22Rv1 (cell line): ENCODE measurements at regions not wholly inside any gene's neighbourhood (a gene's known extent, or its start where the extent isn't known, plus 50 kb on each side); places are given as distances from the start of the nearest gene placed in this dataset.

Experiments used
- H3K27ac ChIP-seq: fragments of 450-650 bp; 2 replicates; pipeline ENCODE4 v1.5.1; 2017
- ZFX ChIP-seq: fragments of 450-650 bp; IDR thresholded peaks from 2 replicates; pipeline ENCODE4 v1.6.1; 2017; ENCODE audit warnings: antibody characterized with exemption, borderline replicate concordance
- TF ChIP-seq, protein P1 (sequence below): fragments of 450-650 bp; IDR thresholded peaks from 2 replicates; pipeline ENCODE4 v1.5.1; 2017; ENCODE audit warnings: mild to moderate bottlenecking

DNA sequence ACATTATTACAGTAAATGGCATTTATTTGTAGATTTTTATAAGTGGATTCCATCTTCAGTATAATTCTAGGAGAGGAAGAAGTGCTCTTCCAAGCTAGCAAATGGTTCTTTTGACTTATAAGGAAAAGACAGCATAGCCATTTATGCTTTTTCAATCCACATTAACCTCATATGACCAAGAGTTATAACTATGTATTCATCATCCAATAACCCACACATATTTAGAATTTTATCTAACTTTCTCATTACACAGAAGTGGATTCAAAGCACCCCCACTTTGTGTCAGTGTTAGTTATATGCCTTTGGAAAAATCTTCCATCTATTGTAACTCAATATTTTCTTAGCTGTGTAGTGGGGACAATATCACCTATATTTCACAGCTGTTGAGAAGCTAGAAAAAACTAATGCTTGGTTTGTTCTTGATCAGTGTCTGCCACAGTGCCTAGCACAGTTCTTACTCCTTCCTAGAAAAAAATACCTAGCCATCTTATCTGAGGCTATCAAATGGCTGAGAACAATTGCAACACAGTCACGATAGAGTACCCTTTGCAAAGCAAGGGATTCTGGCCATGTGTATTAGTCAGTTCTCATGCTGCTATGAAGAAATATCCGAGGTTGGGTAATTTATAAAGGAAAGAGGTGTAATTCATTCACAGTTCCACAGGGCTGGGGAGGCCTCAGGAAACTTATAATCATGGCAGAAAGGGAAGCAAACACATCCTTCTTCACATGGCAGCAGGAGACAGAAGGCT is 986.3 kb downstream of the TFAP2A start:
- no peak for TF ChIP-seq ZFX
- TF ChIP-seq, protein P1, sequence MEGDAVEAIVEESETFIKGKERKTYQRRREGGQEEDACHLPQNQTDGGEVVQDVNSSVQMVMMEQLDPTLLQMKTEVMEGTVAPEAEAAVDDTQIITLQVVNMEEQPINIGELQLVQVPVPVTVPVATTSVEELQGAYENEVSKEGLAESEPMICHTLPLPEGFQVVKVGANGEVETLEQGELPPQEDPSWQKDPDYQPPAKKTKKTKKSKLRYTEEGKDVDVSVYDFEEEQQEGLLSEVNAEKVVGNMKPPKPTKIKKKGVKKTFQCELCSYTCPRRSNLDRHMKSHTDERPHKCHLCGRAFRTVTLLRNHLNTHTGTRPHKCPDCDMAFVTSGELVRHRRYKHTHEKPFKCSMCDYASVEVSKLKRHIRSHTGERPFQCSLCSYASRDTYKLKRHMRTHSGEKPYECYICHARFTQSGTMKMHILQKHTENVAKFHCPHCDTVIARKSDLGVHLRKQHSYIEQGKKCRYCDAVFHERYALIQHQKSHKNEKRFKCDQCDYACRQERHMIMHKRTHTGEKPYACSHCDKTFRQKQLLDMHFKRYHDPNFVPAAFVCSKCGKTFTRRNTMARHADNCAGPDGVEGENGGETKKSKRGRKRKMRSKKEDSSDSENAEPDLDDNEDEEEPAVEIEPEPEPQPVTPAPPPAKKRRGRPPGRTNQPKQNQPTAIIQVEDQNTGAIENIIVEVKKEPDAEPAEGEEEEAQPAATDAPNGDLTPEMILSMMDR: no peak

DNA sequence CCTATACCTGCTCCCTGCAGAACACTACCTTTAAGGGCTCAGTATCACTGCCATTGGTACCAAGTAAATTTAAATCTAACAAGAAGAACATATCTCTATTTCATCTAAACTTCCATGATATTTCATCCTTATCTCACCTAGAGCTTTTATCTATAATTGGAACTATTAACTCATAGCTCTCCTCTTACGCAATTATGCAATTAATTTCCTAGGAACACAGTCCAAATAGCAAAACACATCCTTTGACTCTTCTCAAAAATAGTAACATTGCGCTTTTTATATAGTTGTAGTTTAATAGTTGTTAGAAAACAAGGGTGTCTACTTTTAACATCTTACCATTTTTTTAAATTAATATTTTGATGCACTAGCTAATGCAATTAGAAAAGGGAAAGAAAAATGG is 986.8 kb upstream of the SLC35B3 start:
- no peak overlapping the region for H3K27ac ChIP-seq
- TF ChIP-seq ZFX: no peak
- TF ChIP-seq, protein P1: no peak

More for the DNA sequence above, 986.3 kb downstream of the TFAP2A start:
- H3K27ac ChIP-seq: no peak overlapping the region

DNA sequence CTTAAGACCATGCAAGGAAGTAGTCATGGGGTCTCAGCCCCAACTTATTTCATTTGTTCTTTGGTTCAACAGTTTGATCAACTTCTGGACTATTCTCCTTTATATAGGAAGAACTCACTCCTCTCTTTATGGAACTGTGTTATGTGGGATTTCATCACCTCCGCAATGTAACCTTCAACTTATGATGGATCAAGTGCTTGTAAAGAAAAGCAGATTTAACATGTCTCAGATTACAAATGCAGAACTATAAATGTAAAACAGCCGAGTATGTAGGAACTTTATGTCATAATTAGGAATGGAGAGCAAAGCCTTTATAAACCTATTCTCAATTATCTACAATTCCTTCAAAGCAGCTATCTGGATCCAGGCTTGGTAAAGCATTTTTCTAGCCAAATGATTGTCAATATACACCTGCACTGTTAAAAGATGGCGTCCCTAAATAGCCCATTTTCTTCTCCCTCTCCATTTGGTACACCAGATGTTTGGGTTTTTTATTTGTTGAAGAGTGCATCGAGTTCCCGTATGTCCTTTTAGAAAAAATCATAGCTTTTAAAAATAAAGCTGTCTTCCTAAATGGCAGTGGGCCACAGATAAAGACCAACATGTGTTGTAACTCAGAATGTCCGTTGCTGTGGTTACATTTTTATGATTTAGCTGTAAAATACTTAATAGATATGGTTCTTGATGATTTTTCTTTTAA is 985.1 kb upstream of the SLC35B3 start:
- H3K27ac ChIP-seq: no peak overlapping the region

DNA sequence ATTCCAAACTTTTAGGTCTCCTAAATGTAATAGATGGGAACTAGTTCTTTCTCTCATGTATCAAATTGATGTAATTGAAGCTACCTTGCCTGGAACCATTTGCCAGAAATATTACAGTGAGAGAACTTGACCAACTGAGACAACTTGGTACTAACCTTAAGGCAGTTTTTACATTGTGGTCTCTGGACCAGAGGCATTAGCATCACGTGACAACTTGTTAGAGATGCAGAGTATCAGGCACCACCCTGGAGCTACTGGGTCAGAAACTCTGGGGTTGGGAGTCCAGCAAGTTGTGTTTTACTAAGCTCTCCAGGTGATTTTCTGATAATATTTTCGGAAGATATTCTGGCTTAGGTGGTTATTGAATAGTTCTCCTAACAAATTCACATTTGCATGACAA is 982.1 kb upstream of the SLC35B3 start:
- TF ChIP-seq, protein P1: no peak
- no peak for TF ChIP-seq ZFX
- no peak overlapping the region for H3K27ac ChIP-seq

More for the DNA sequence above, 985.1 kb upstream of the SLC35B3 start:
- TF ChIP-seq ZFX: no peak
- TF ChIP-seq, protein P1: no peak

DNA sequence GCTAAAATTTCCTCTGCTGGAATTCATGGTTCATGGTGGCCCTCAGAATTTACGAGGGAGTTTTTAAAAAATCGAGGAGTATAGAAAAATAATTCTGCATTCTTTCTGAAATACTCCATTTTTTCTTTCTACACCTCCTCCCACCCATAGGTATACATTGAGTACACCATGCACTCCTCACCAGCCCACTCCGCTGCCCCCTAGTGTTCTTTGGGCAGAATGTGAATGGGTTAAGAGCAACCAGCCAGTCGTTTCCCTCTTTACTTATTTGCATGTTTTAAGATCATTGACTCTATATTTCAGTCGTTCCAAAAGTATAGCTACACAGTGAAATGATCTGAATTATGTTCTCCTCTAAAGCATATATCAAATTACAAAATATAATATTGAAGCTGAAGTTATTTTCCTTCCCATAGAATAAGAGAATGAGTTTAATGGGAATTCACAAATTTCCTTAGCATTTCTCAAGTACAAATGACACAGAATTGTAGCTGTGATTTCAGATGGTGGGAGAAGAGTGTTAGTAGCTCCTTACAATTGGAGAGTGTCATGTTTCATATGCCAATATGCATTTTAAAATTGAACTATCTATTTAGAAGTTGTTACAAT is 977.7 kb upstream of the SLC35B3 start:
- H3K27ac ChIP-seq: no peak overlapping the region
- TF ChIP-seq ZFX: no peak
- TF ChIP-seq, protein P1: peak; percentile 85

DNA sequence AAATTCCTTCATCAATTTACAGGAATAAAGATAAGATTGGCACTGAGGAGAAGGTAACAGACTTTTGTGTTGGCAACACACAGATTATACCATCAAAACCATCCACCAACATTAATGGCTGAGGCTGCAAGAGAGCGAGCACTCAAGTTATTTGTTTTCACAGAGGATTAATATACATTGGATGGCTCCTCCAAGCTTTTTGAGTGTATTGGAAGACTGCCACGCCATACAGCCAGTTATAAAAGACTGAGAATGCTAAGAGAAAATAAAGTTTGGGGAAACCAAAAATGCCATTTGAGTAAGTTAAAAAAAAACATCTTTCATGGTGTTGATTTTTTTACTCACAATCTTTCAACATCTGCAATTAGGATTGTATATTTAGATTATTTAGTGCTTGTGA is 973.8 kb upstream of the SLC35B3 start:
- TF ChIP-seq ZFX: no peak
- TF ChIP-seq, protein P1: no peak
- H3K27ac ChIP-seq: peak overlapping the region; percentile 97
